ENCODE measurements at regions not wholly inside any gene's neighbourhood (a gene's known extent, or its start where the extent isn't known, plus 50 kb on each side); places are given as distances from the start of the nearest gene placed in this dataset.

- no peak overlapping the region for H3K9ac ChIP-seq (ENCODE audit: low read length in 2 of 2)
- no peaks in the 10 kb centered on the region for H3K27me3 ChIP-seq (ENCODE audit: control insufficient read depth in 1 of 2, insufficient read depth in 2 of 2, low read length in 2 of 2)
- peaks cover 14% of the 10 kb centered on the region for H3K4me1 ChIP-seq (ENCODE audit: control insufficient read depth, insufficient read depth, low read length)
- H3K36me3 ChIP-seq (ENCODE audit: control insufficient read depth in 2 of 2, insufficient read depth in 2 of 2, low read length in 2 of 2), result no peaks in the 10 kb centered on the region
- no peaks in the 10 kb centered on the region for H3K9me3 ChIP-seq (ENCODE audit: control insufficient read depth in 2 of 2, low read length in 2 of 2)
- H3K4me3 ChIP-seq (ENCODE audit: low read length in 2 of 2), result no peak overlapping the region
- no peak overlapping the region for H3K27ac ChIP-seq (ENCODE audit: low read length)
Observed at GRCh38 chr3:120503727-120504616, 53.2 kb upstream of the FSTL1 start.

GRCh38 chr3:120502116-120502515 is 51.3 kb upstream of the FSTL1 start:
- no peaks in the 10 kb centered on the region for H3K27me3 ChIP-seq (ENCODE audit: control insufficient read depth in 1 of 2, insufficient read depth in 2 of 2, low read length in 2 of 2)
- no peak overlapping the region for H3K27ac ChIP-seq (ENCODE audit: low read length)
- H3K4me3 ChIP-seq (ENCODE audit: low read length in 2 of 2), result no peak overlapping the region
- no peaks in the 10 kb centered on the region for H3K9me3 ChIP-seq (ENCODE audit: control insufficient read depth in 2 of 2, low read length in 2 of 2)
- H3K36me3 ChIP-seq (ENCODE audit: control insufficient read depth in 2 of 2, insufficient read depth in 2 of 2, low read length in 2 of 2), result no peaks in the 10 kb centered on the region
- H3K9ac ChIP-seq (ENCODE audit: low read length in 2 of 2), result no peak overlapping the region
- peaks cover 12% of the 10 kb centered on the region for H3K4me1 ChIP-seq (ENCODE audit: control insufficient read depth, insufficient read depth, low read length)
